GM12878 (cell line): ENCODE measurements at regions not wholly inside any gene's neighbourhood (a gene's known extent, or its start where the extent isn't known, plus 50 kb on each side); places are given as distances from the start of the nearest gene placed in this dataset.

Source experiments
- BCL3 ChIP-seq: IDR thresholded peaks from 2 replicates; pipeline ENCODE4 v1.6.1; 2011; ENCODE audit warnings: borderline replicate concordance, low read depth, mild to moderate bottlenecking, moderate library complexity, low read length; ENCODE audit not compliant: insufficient read depth, poor library complexity, severe bottlenecking
- CREM ChIP-seq: IDR thresholded peaks from 2 replicates; pipeline ENCODE4 v1.6.1; 2014; ENCODE audit warnings: antibody characterized with exemption, low read depth
- CTCF ChIP-seq, 3 experiments: IDR thresholded peaks in 2 of 3; conservative IDR thresholded peaks in 1 of 3; 2 replicates each; pipeline ENCODE4 v1.5.1; 2011; ENCODE audit warnings: low read depth in 3 of 3, low read length in 3 of 3, mild to moderate bottlenecking in 3 of 3, control low read depth in 2 of 3, moderate library complexity in 2 of 3, inconsistent platforms in 1 of 3, mixed read lengths in 1 of 3; ENCODE audit not compliant: control insufficient read depth in 2 of 3, insufficient read depth in 1 of 3; ENCODE audit errors: extremely low read depth in 1 of 3
- HDAC6 ChIP-seq: fragments of 200-600 bp; sonication (generic); IDR thresholded peaks from one replicate; pipeline ENCODE4 v1.8.0; 2017; ENCODE audit warnings: antibody characterized with exemption; ENCODE audit not compliant: unreplicated experiment
- MTA2 ChIP-seq: fragments of 450-650 bp; IDR thresholded peaks from 2 replicates; pipeline ENCODE4 v1.6.1; 2016; ENCODE audit warnings: low read depth, mild to moderate bottlenecking, moderate library complexity
- MYC ChIP-seq: IDR thresholded peaks from 2 replicates; pipeline ENCODE4 v1.6.1; 2011; ENCODE audit warnings: mild to moderate bottlenecking, low read length, moderate library complexity, inconsistent platforms; ENCODE audit not compliant: insufficient read depth, insufficient replicate concordance, insufficient read length, severe bottlenecking
- REST ChIP-seq: IDR thresholded peaks from 2 replicates; pipeline ENCODE4 v1.6.1; 2012; ENCODE audit warnings: mild to moderate bottlenecking, low read depth, low read length
- SIN3A ChIP-seq: IDR thresholded peaks from 2 replicates; pipeline ENCODE4 v1.6.1; 2012; ENCODE audit warnings: low read depth, low read length, improper control_type of control experiment
- SMC3 ChIP-seq: IDR thresholded peaks from 2 replicates; pipeline ENCODE4 v1.6.1; 2011; ENCODE audit warnings: low read length, improper control_type of control experiment, borderline replicate concordance
- SP1 ChIP-seq: IDR thresholded peaks from one replicate; pipeline ENCODE4 v1.6.1; 2011; ENCODE audit warnings: low read depth, low read length
- ZBTB11 ChIP-seq: fragments of 450-650 bp; formaldehyde crosslinking; IDR thresholded peaks from 2 replicates; pipeline ENCODE4 v1.5.0; 2022; ENCODE audit warnings: mild to moderate bottlenecking, missing genetic modification characterization
- ZNF592 ChIP-seq: fragments of 450-650 bp; IDR thresholded peaks from 2 replicates; pipeline ENCODE4 v1.6.1; 2017; ENCODE audit warnings: mild to moderate bottlenecking, moderate library complexity

- TF ChIP-seq CTCF (IDR thresholded peaks at IDR 0.05 in 2 of 3, conservative IDR thresholded peaks at IDR 0.05 in 1 of 3; ENCODE audit: control insufficient read depth in 2 of 3, extremely low read depth in 1 of 3, insufficient read depth in 1 of 3, low read depth in 3 of 3, low read length in 3 of 3) (no peak), ZNF592 (no peak), REST (no peak), SIN3A (no peak), SMC3 (no peak), SP1 (no peak), BCL3 (no peak), CREM (no peak), HDAC6 (no peak), ZBTB11 (CRISPR knock-in tag) (no peak), MTA2 (no peak), MYC (no peak)
These were observed 283.0 kb upstream of the IZUMO3 start for GRCh38 chr9:24828687-24829086.
